ENCODE measurements at regions not wholly inside any gene's neighbourhood (a gene's known extent, or its start where the extent isn't known, plus 50 kb on each side); places are given as distances from the start of the nearest gene placed in this dataset.

GRCh38 chr2:13660231-13660630 lies 943.5 kb downstream of the TRIB2 start:
- Histone ChIP-seq H4K20me1 (ENCODE audit: low read depth, low read length) (no peaks in the 10 kb centered on the region), H3K36me3 (ENCODE audit: low read length) (no peaks in the 10 kb centered on the region), H3K9ac (ENCODE audit: low read length) (no peak overlapping the region), H3K27ac (ENCODE audit: low read depth, low read length) (no peak overlapping the region), H3K9me2 (replicated peaks; ENCODE audit: insufficient read depth, low read length) (no peaks in the 10 kb centered on the region), H3K4me3 (ENCODE audit: insufficient read depth, low read length, poor library complexity, severe bottlenecking) (no peak overlapping the region), H3K79me2 (ENCODE audit: insufficient read depth, low read length) (no peaks in the 10 kb centered on the region), H3K27me3 (ENCODE audit: low read length) (no peaks in the 10 kb centered on the region), H3K9me3 (ENCODE audit: insufficient read depth, low read length) (no peaks in the 10 kb centered on the region), H3F3A (ENCODE audit: insufficient read depth) (no peaks in the 10 kb centered on the region), H2AFZ (ENCODE audit: low read depth, low read length, severe bottlenecking) (no peak overlapping the region), H3K4me2 (ENCODE audit: low read depth, low read length, poor library complexity, severe bottlenecking) (no peak overlapping the region)
- TF ChIP-seq CTCF (IDR thresholded peaks at IDR 0.05; ENCODE audit: insufficient read depth, low read length, poor library complexity, severe bottlenecking), result no peak
- no peak for TF ChIP-seq EZH2phosphoT487 (conservative IDR thresholded peaks at IDR 0.05; ENCODE audit: low read length)

- Histone ChIP-seq H3K9me2 (replicated peaks; ENCODE audit: insufficient read depth, low read length) (no peaks in the 10 kb centered on the region), H3K9ac (ENCODE audit: low read length) (no peak overlapping the region), H3K27ac (ENCODE audit: low read depth, low read length) (no peak overlapping the region), H4K20me1 (ENCODE audit: low read depth, low read length) (no peaks in the 10 kb centered on the region), H3K27me3 (ENCODE audit: low read length) (no peaks in the 10 kb centered on the region), H3K4me2 (ENCODE audit: low read depth, low read length, poor library complexity, severe bottlenecking) (no peak overlapping the region), H3K4me3 (ENCODE audit: insufficient read depth, low read length, poor library complexity, severe bottlenecking) (no peak overlapping the region), H3K79me2 (ENCODE audit: insufficient read depth, low read length) (no peaks in the 10 kb centered on the region), H3K36me3 (ENCODE audit: low read length) (no peaks in the 10 kb centered on the region), H2AFZ (ENCODE audit: low read depth, low read length, severe bottlenecking) (no peak overlapping the region), H3K9me3 (ENCODE audit: insufficient read depth, low read length) (no peaks in the 10 kb centered on the region), H3F3A (ENCODE audit: insufficient read depth) (no peaks in the 10 kb centered on the region)
- TF ChIP-seq EZH2phosphoT487 (conservative IDR thresholded peaks at IDR 0.05; ENCODE audit: low read length) (no peak), CTCF (IDR thresholded peaks at IDR 0.05; ENCODE audit: insufficient read depth, low read length, poor library complexity, severe bottlenecking) (no peak)
Observed at GRCh38 chr2:13662055-13662454, 945.3 kb downstream of the TRIB2 start.

- Histone ChIP-seq H2AFZ (ENCODE audit: low read depth, low read length, severe bottlenecking) (no peak overlapping the region), H3K9me3 (ENCODE audit: insufficient read depth, low read length) (no peaks in the 10 kb centered on the region), H3K9me2 (replicated peaks; ENCODE audit: insufficient read depth, low read length) (no peaks in the 10 kb centered on the region), H4K20me1 (ENCODE audit: low read depth, low read length) (no peaks in the 10 kb centered on the region), H3F3A (ENCODE audit: insufficient read depth) (no peaks in the 10 kb centered on the region), H3K27me3 (ENCODE audit: low read length) (no peaks in the 10 kb centered on the region), H3K36me3 (ENCODE audit: low read length) (no peaks in the 10 kb centered on the region), H3K27ac (ENCODE audit: low read depth, low read length) (no peak overlapping the region), H3K4me2 (ENCODE audit: low read depth, low read length, poor library complexity, severe bottlenecking) (no peak overlapping the region), H3K79me2 (ENCODE audit: insufficient read depth, low read length) (no peaks in the 10 kb centered on the region), H3K9ac (ENCODE audit: low read length) (no peak overlapping the region), H3K4me3 (ENCODE audit: insufficient read depth, low read length, poor library complexity, severe bottlenecking) (no peak overlapping the region)
- TF ChIP-seq CTCF (IDR thresholded peaks at IDR 0.05; ENCODE audit: insufficient read depth, low read length, poor library complexity, severe bottlenecking) (no peak), EZH2phosphoT487 (conservative IDR thresholded peaks at IDR 0.05; ENCODE audit: low read length) (no peak)
Observed at GRCh38 chr2:13666582-13667414, 950.1 kb downstream of the TRIB2 start.
